ENCODE measurements at regions not wholly inside any gene's neighbourhood (a gene's known extent, or its start where the extent isn't known, plus 50 kb on each side); places are given as distances from the start of the nearest gene placed in this dataset.
"Not testable (repeated sequence)": the region's sequence is repeated elsewhere in the genome, so short reads cannot be mapped to it uniquely, and the experiment has no call there.

GRCh38 chr4:130901321-130901720, 1805.4 kb downstream of the C4orf33 start:
- DNase-seq, result no peak

GRCh38 chr4:130922955-130923354, 1827.0 kb downstream of the C4orf33 start:
- DNase-seq, result no peak

- no peak for DNase-seq
These were observed 1859.6 kb downstream of the C4orf33 start for GRCh38 chr4:130955520-130955919.

- DNase-seq, result no peak
These were observed 1889.4 kb downstream of the C4orf33 start for GRCh38 chr4:130985371-130985770.

GRCh38 chr4:130995988-130996387, 1900.0 kb downstream of the C4orf33 start:
- DNase-seq, result no peak

- DNase-seq, result no peak
These were observed 1905.4 kb downstream of the C4orf33 start for GRCh38 chr4:131001371-131001770.

GRCh38 chr4:131002132-131002531, 1906.2 kb downstream of the C4orf33 start:
- DNase-seq, result no peak

GRCh38 chr4:131006388-131006787, 1910.4 kb downstream of the C4orf33 start:
- no peak for DNase-seq

GRCh38 chr4:131011961-131012360, 1916.0 kb downstream of the C4orf33 start:
- not testable (repeated sequence) for DNase-seq

- DNase-seq, result no peak
These were observed 1917.3 kb downstream of the C4orf33 start for GRCh38 chr4:131013226-131013625.

GRCh38 chr4:131026771-131027170, 1930.8 kb downstream of the C4orf33 start:
- DNase-seq, result no peak

GRCh38 chr4:131044368-131044767, 1948.4 kb downstream of the C4orf33 start:
- DNase-seq, result no peak

GRCh38 chr4:131046821-131047220, 1950.9 kb downstream of the C4orf33 start:
- no peak for DNase-seq

- no peak for DNase-seq
These were observed 1956.7 kb downstream of the C4orf33 start for GRCh38 chr4:131052646-131053045.

- DNase-seq, result no peak
These were observed 1958.6 kb downstream of the C4orf33 start for GRCh38 chr4:131054489-131055019.

GRCh38 chr4:131061734-131062133, 1965.8 kb downstream of the C4orf33 start:
- no peak for DNase-seq

- no peak for DNase-seq
These were observed 1967.9 kb downstream of the C4orf33 start for GRCh38 chr4:131063878-131064277.

GRCh38 chr4:131081069-131081468, 1985.1 kb downstream of the C4orf33 start:
- DNase-seq, result no peak

GRCh38 chr4:131084997-131085396, 1989.0 kb downstream of the C4orf33 start:
- no peak for DNase-seq

- no peak for DNase-seq
These were observed 1995.9 kb downstream of the C4orf33 start for GRCh38 chr4:131091896-131092295.

- DNase-seq, result no peak
These were observed 1997.4 kb downstream of the C4orf33 start for GRCh38 chr4:131093303-131093702.

- no peak for DNase-seq
These were observed 2003.0 kb downstream of the C4orf33 start for GRCh38 chr4:131098976-131099375.

- no peak for DNase-seq
These were observed 2017.3 kb downstream of the C4orf33 start for GRCh38 chr4:131113273-131113672.

- DNase-seq, result no peak
These were observed 2017.8 kb downstream of the C4orf33 start for GRCh38 chr4:131113704-131114103.

GRCh38 chr4:131119661-131120060, 2023.7 kb downstream of the C4orf33 start:
- no peak for DNase-seq

- no peak for DNase-seq
These were observed 2011.9 kb upstream of the PCDH10 start for GRCh38 chr4:131137196-131137595.

Data from CD4-positive, alpha-beta T cell treated with Interleukin-21 for 1 hour (primary cell).